Right lobe of liver (tissue), 4 donors: ENCODE measurements at regions not wholly inside any gene's neighbourhood (a gene's known extent, or its start where the extent isn't known, plus 50 kb on each side); places are given as distances from the start of the nearest gene placed in this dataset.

ENCODE experiments used
- POLR2A ChIP-seq: fragments of 450-650 bp; IDR thresholded peaks from one replicate; pipeline ENCODE4 v1.6.1; 2017; ENCODE audit warnings: antibody characterized with exemption, mild to moderate bottlenecking
- TF ChIP-seq, protein P1 (sequence below), 4 donors: fragments of 200-600 bp in 3 of 4; fragments of 450-650 bp in 1 of 4; IDR thresholded peaks; one replicate each; pipeline versions ENCODE4 v1.5.1 to v1.8.0; 2016 to 2022; ENCODE audit warnings: antibody characterized with exemption in 4 of 4, mild to moderate bottlenecking in 2 of 4
- donor health status: DM: no; HTN: no; CAD: no.
- donor health status: DM: no; HTN: no; CAD: no.
- donor health status: DM: no; HTN: yes; CAD: no.

DNA sequence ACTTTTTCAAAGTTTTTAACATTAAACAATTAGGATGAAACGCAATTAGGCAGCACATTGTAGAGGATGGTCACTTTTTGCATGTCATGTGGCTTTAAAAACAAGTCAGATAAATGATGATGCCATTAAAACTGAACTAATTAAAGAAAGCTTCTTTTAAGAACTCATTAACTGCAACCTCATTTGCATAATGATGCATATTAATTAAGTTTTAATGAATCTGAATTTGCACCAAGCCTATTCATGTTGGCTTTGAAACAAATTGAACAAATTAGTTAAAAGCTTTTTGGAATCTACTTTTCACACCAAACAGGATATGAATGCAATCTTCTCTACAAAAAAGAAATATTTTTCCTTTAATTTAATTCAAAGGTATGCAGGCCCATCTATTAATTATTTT lies 499.0 kb downstream of the VRK1 start:
- TF ChIP-seq, protein P1, sequence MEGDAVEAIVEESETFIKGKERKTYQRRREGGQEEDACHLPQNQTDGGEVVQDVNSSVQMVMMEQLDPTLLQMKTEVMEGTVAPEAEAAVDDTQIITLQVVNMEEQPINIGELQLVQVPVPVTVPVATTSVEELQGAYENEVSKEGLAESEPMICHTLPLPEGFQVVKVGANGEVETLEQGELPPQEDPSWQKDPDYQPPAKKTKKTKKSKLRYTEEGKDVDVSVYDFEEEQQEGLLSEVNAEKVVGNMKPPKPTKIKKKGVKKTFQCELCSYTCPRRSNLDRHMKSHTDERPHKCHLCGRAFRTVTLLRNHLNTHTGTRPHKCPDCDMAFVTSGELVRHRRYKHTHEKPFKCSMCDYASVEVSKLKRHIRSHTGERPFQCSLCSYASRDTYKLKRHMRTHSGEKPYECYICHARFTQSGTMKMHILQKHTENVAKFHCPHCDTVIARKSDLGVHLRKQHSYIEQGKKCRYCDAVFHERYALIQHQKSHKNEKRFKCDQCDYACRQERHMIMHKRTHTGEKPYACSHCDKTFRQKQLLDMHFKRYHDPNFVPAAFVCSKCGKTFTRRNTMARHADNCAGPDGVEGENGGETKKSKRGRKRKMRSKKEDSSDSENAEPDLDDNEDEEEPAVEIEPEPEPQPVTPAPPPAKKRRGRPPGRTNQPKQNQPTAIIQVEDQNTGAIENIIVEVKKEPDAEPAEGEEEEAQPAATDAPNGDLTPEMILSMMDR (IDR thresholded peaks at IDR 0.05): no peak
- no peak for TF ChIP-seq POLR2A
